SU-DHL-6 (cell line): ENCODE measurements at regions not wholly inside any gene's neighbourhood (a gene's known extent, or its start where the extent isn't known, plus 50 kb on each side); places are given as distances from the start of the nearest gene placed in this dataset.

Source experiments
- CTCF ChIP-seq: fragments of 200-600 bp; sonication (generic); IDR thresholded peaks from one replicate; pipeline ENCODE4 v1.5.1; 2017; ENCODE audit warnings: antibody characterized with exemption, mild to moderate bottlenecking, low read length, moderate library complexity; ENCODE audit not compliant: insufficient read depth, poor library complexity, severe bottlenecking
- EZH2phosphoT487 ChIP-seq: fragments of 200-600 bp; sonication (generic), shearing (Covaris generic); conservative IDR thresholded peaks from 2 replicates; pipeline ENCODE4 v1.6.1; 2018; ENCODE audit warnings: mild to moderate bottlenecking, antibody characterized with exemption, low read length, moderate library complexity, mixed read lengths

DNA sequence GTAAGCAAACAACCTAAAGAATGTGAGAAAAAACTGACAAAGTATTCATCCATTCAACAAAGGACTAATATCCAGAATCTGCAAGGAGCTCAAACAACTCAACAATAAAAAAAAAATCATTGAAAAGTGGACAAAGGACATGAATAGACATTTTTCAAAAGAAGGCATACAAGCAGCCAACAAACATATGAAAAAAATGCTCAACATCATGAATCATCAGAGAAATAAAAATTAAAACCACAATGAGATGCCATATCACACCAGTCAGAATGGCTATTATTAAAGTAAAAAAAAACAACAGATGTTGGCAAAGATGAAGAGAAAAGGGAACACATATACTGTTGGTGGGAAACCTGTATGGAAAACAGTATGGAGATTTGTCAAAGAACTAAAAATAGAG lies 120.7 kb upstream of the ADGRL3 start:
- TF ChIP-seq CTCF (no peak), EZH2phosphoT487 (no peak)
